Muscle of leg (tissue), 3 donors: ENCODE measurements at regions not wholly inside any gene's neighbourhood (a gene's known extent, or its start where the extent isn't known, plus 50 kb on each side); places are given as distances from the start of the nearest gene placed in this dataset.

Experiments used
- DNase-seq: peaks from one replicate; pipeline ENCODE4 v3.0.0; 2013
- H3K27ac ChIP-seq: one replicate; pipeline ENCODE4 v1.5.1; 2013; ENCODE audit warnings: mild to moderate bottlenecking, low read length, control low read depth
- H3K27me3 ChIP-seq: one replicate; pipeline ENCODE4 v1.6.1; 2013; ENCODE audit warnings: low read length; ENCODE audit not compliant: control insufficient read depth, insufficient read depth
- H3K36me3 ChIP-seq: one replicate; pipeline ENCODE4 v1.6.1; 2013; ENCODE audit warnings: low read length; ENCODE audit not compliant: control insufficient read depth, insufficient read depth
- H3K4me1 ChIP-seq: one replicate; pipeline ENCODE4 v1.6.1; 2013; ENCODE audit warnings: low read length; ENCODE audit not compliant: control insufficient read depth, insufficient read depth
- H3K4me3 ChIP-seq: one replicate; pipeline ENCODE4 v1.5.1; 2013; ENCODE audit warnings: low read length, control low read depth
- H3K9me3 ChIP-seq: replicated peaks from 2 replicates; pipeline ENCODE4 v1.6.1; 2013; ENCODE audit warnings: low read depth, low read length; ENCODE audit not compliant: control insufficient read depth
- WGBS: methylation state at CpG from one replicate; pipeline ENCODE4 v1.1.5; 2013; ENCODE audit warnings: missing lambda C conversion rate; ENCODE audit not compliant: insufficient coverage; 5-methylcytosine and 5-hydroxymethylcytosine counted together

- WGBS: no CpG with 5 or more reads among the region's 1 CpG
- Histone ChIP-seq H3K4me3 (no peak overlapping the region), H3K4me1 (no peaks in the 10 kb centered on the region), H3K36me3 (no peaks in the 10 kb centered on the region), H3K27ac (no peak overlapping the region), H3K9me3 (no peaks in the 10 kb centered on the region), H3K27me3 (no peaks in the 10 kb centered on the region)
- no peak for DNase-seq
These were observed 234.9 kb downstream of the KCTD12 start for GRCh38 chr13:76651286-76651685.

DNA sequence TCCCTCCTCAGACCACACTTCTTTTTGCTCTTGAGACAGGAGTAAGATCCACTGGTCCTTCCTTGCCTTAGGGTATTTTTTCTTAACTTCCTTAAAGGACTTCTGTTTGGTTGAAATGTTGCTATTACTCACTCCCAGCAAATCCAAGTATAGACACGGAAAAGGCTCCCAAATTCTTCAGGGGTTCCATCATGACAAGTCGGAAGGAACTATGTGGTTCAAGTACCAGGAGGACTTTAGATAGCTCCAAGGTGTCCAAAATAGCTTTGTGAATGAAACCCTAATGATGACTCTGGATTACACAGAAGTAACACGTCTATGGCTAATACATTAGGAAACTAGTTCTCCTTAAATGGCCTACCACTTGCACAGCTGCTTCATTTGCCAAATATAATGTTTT lies 238.7 kb downstream of the KCTD12 start:
- Histone ChIP-seq H3K4me3 (no peak overlapping the region), H3K4me1 (no peaks in the 10 kb centered on the region), H3K27ac (no peak overlapping the region), H3K27me3 (no peaks in the 10 kb centered on the region), H3K9me3 (no peaks in the 10 kb centered on the region), H3K36me3 (no peaks in the 10 kb centered on the region)
- DNase-seq: no peak
- WGBS: no CpG with 5 or more reads among the region's 3 CpGs

- Histone ChIP-seq H3K4me1 (peaks cover 3% of the 10 kb centered on the region), H3K36me3 (no peaks in the 10 kb centered on the region), H3K9me3 (no peaks in the 10 kb centered on the region), H3K4me3 (no peak overlapping the region), H3K27me3 (no peaks in the 10 kb centered on the region), H3K27ac (no peak overlapping the region)
- WGBS: 88% methylated on average over 1 of the region's 2 CpGs
- DNase-seq: no peak
These were observed 239.3 kb downstream of the KCTD12 start for GRCh38 chr13:76646946-76647345.

GRCh38 chr13:76645632-76646031 lies 240.6 kb downstream of the KCTD12 start:
- no peak for DNase-seq
- Histone ChIP-seq H3K27me3 (no peaks in the 10 kb centered on the region), H3K4me1 (peaks cover 5% of the 10 kb centered on the region), H3K4me3 (no peak overlapping the region), H3K9me3 (no peaks in the 10 kb centered on the region), H3K36me3 (no peaks in the 10 kb centered on the region), H3K27ac (no peak overlapping the region)
- WGBS: 76% methylated on average over 2 of the region's 2 CpGs

DNA sequence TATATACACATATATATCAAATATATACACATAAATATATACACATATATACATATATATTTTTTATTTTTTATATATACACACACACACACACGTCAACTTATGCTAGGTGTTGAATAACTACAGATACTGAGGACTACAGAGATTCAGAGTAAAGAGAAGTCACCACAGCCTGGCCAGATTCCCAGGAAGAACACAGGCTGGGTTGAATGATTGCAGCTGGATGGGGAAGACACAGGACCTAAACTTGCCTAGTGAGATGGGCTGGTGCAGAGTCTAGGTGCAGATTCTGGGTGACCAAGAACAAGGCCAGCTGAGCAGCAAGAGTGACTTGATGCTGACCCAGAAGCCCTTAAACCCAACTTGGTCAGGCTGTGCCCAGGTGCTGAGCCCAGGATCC lies 241.3 kb downstream of the KCTD12 start:
- no peaks in the 10 kb centered on the region for H3K36me3 ChIP-seq
- H3K9me3 ChIP-seq: no peaks in the 10 kb centered on the region
- H3K4me3 ChIP-seq: no peak overlapping the region
- peak; percentile 44 for DNase-seq
- no CpG with 5 or more reads among the region's 1 CpG for WGBS
- H3K4me1 ChIP-seq: peaks cover 5% of the 10 kb centered on the region
- H3K27me3 ChIP-seq: no peaks in the 10 kb centered on the region
- no peak overlapping the region for H3K27ac ChIP-seq

DNA sequence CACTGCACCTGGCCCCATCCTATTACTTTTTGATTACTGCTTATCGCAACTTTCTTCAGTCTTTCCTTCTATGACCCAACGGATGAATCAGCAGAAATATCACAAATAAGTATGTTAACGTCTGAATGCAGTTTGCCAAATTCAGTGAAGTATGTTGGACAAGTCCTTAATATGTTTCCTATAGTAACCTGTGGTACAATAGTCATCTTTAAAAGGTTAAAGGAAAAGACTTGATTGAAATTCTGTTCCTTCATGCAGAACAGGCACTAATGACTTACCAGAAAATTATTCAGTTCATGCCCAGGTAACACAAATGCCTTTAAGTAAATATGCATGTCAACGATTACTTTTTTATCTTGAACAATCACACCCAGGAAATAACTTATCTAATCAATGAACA lies 242.6 kb downstream of the KCTD12 start:
- Histone ChIP-seq H3K27me3 (no peaks in the 10 kb centered on the region), H3K4me3 (no peak overlapping the region), H3K36me3 (no peaks in the 10 kb centered on the region), H3K27ac (no peak overlapping the region), H3K9me3 (no peaks in the 10 kb centered on the region), H3K4me1 (peaks cover 8% of the 10 kb centered on the region)
- DNase-seq: no peak
- no CpG with 5 or more reads among the region's 4 CpGs for WGBS

DNA sequence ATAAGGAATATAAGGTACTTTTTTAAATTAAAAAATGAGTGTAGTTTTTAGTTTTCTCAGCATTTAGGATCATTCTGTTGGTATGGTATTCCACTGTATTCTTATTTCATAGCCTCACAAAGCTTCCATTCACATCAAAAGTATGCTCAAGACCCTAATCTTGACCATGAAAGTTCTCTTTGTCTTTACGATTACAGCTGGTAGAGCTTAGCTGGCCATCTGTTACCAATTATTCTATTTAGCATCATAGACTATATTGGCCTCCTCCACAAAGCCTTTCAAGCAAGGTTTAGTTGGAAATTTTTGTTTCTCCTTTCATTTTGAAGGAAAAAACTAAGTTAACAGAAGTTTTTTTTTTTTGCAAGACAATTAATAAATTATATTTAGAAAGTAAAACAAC lies 245.1 kb downstream of the KCTD12 start:
- H3K9me3 ChIP-seq: no peaks in the 10 kb centered on the region
- H3K4me1 ChIP-seq: peaks cover 18% of the 10 kb centered on the region
- DNase-seq: peak; percentile 89
- H3K4me3 ChIP-seq: no peak overlapping the region
- no peaks in the 10 kb centered on the region for H3K27me3 ChIP-seq
- WGBS: no CpG with 5 or more reads among the region's 1 CpG
- H3K36me3 ChIP-seq: no peaks in the 10 kb centered on the region
- peak overlapping the region; percentile 31 for H3K27ac ChIP-seq

DNA sequence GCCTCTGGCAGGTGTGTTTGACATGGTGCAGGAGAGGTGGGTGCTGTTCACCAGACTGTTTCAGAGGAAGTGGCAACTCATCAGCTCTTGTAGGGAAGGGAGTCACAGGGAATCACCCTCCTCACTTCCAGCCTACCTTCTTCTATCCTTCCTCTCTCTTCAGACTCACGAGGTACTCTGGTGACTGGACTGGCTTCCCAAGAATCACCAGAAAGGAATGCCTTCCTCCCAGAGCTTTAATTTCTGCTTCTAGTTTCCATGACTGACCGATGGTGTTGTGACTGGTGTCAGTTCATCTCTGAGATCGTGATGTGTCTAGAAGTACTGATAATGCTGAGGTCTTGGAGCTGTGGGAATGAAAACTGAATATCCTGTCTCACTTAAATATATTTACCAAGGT lies 247.3 kb downstream of the KCTD12 start:
- H3K36me3 ChIP-seq: no peaks in the 10 kb centered on the region
- H3K4me1 ChIP-seq: peaks cover 20% of the 10 kb centered on the region
- peak overlapping the region; percentile 91 for H3K27ac ChIP-seq
- WGBS: no CpG with 5 or more reads among the region's 3 CpGs
- H3K27me3 ChIP-seq: no peaks in the 10 kb centered on the region
- no peak for DNase-seq
- no peaks in the 10 kb centered on the region for H3K9me3 ChIP-seq
- H3K4me3 ChIP-seq: no peak overlapping the region

GRCh38 chr13:76638181-76638580 lies 248.0 kb downstream of the KCTD12 start:
- no peaks in the 10 kb centered on the region for H3K36me3 ChIP-seq
- H3K4me3 ChIP-seq: no peak overlapping the region
- no peaks in the 10 kb centered on the region for H3K27me3 ChIP-seq
- no peaks in the 10 kb centered on the region for H3K9me3 ChIP-seq
- peak; percentile 97 for DNase-seq
- H3K4me1 ChIP-seq: peaks cover 20% of the 10 kb centered on the region
- peak overlapping the region; percentile 91 for H3K27ac ChIP-seq
- no CpG with 5 or more reads among the region's 3 CpGs for WGBS

GRCh38 chr13:76637641-76638141 lies 248.5 kb downstream of the KCTD12 start:
- H3K27me3 ChIP-seq: no peaks in the 10 kb centered on the region
- peak; percentile 94 for DNase-seq
- WGBS: no CpG with 5 or more reads among the region's 2 CpGs
- H3K9me3 ChIP-seq: no peaks in the 10 kb centered on the region
- H3K4me3 ChIP-seq: no peak overlapping the region
- H3K27ac ChIP-seq: peak overlapping the region; percentile 91
- H3K4me1 ChIP-seq: peaks cover 20% of the 10 kb centered on the region
- H3K36me3 ChIP-seq: no peaks in the 10 kb centered on the region

DNA sequence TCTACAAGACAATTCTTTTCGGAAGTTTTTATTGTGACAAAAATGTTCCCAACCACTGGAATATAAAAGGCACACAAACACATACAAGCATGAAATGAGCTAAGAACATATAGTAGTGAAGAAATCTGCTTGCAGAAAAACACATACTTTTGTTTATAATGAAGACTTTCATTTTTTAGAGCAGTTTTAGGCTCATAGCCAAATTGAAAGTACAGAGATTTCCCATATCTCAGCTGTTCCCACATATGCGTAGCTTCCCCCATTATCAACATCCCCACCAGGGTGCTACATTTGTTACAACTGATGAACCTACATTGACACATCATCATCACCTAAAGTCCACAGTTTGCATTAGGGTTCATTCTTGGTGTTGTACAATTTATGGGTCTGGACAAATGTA lies 249.4 kb downstream of the KCTD12 start:
- no peaks in the 10 kb centered on the region for H3K36me3 ChIP-seq
- peak; percentile 27 for DNase-seq
- no peaks in the 10 kb centered on the region for H3K27me3 ChIP-seq
- H3K4me1 ChIP-seq: peaks cover 17% of the 10 kb centered on the region
- no peak overlapping the region for H3K4me3 ChIP-seq
- 80% methylated on average over 1 of the region's 2 CpGs for WGBS
- no peaks in the 10 kb centered on the region for H3K9me3 ChIP-seq
- H3K27ac ChIP-seq: peak overlapping the region; percentile 91
